ENCODE measurements at regions not wholly inside any gene's neighbourhood (a gene's known extent, or its start where the extent isn't known, plus 50 kb on each side); places are given as distances from the start of the nearest gene placed in this dataset.

DNA sequence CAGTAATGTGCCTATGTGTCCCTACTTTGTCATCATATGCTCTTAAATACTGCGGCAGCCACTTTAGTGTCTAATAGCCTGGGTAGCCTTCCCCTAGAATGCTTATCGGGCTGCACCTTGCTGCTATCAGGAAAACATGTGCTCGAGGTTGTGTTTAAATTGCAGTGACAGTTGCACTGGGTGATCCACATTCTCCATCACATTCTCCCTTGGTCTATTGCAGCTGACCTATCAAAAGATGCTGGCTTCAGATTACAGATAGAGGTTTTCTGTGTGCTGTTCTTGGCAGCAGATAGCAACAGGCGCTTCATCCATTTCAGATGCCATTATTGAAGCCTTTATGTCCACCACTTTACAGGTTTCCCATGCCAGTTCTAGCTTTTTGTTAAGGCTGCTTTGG lies 130.1 kb upstream of the MDFIC start (continued):
- TF ChIP-seq, protein P1, sequence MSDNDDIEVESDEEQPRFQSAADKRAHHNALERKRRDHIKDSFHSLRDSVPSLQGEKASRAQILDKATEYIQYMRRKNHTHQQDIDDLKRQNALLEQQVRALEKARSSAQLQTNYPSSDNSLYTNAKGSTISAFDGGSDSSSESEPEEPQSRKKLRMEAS (CRISPR knock-in tag; IDR thresholded peaks at IDR 0.05): no peak

DNA sequence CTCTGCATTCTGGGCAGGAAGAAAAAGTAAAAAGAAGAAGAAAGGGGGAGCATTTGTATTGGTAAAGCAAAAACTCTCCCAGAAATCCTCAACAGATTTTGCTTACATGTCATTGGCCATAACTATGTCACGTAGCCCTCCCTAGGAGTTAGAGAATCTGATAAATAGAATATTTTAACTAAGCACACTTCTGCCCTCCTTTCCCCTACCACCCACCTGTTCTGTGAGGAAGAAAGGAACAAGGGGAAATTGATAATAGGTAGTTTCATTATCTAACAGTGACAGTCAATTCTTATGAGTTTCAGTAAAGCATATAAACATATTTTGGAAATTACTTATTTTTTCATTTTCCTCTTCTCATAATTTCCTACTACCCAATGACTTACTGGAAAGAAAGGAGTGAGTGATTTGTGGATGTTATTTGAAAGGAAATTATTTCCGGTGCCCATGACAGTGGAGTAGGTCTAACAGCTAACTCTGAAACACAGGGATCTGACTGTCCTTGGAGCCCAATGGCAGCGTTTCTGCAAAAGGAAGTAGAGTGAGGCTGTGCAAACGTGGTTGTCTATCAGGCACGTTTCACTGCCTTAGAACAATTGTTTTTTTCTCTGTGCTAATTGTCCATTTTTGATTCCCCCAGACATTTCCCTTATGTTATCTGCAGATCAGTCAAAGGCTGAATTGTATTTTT lies 128.6 kb upstream of the MDFIC start:
- WGBS (ENCODE audit: insufficient coverage, low coverage, missing lambda C conversion rate): 1% methylated on average over 5 of the region's 5 CpGs
- TF ChIP-seq RFX5 (IDR thresholded peaks at IDR 0.05; ENCODE audit: low read depth, low read length) (no peak), NFYB (IDR thresholded peaks at IDR 0.05; ENCODE audit: extremely low read depth, insufficient read length) (no peak), PYGO2 (tag; IDR thresholded peaks at IDR 0.05) (no peak), PML (IDR thresholded peaks at IDR 0.05; ENCODE audit: low read length) (no peak), ZNF184 (CRISPR knock-in tag; IDR thresholded peaks at IDR 0.05) (no peak), SP2 (IDR thresholded peaks at IDR 0.05; ENCODE audit: extremely low read depth, low read depth, low read length, poor library complexity, severe bottlenecking) (no peak), ARNT (IDR thresholded peaks at IDR 0.05) (no peak), RBM14 (IDR thresholded peaks at IDR 0.05; ENCODE audit: borderline replicate concordance, insufficient read depth, low read depth, low read length) (no peak), SRSF7 (optimal IDR thresholded peaks at IDR 0.05; ENCODE audit: low read depth, low read length) (no peak), HIVEP1 (CRISPR knock-in tag; IDR thresholded peaks at IDR 0.05) (no peak), ZZZ3 (IDR thresholded peaks at IDR 0.05) (no peak), ZSCAN32 (CRISPR knock-in tag; IDR thresholded peaks at IDR 0.05) (no peak), ETS2 (tag; IDR thresholded peaks at IDR 0.05; ENCODE audit: borderline replicate concordance, poor library complexity, severe bottlenecking) (no peak), ZNF436 (CRISPR knock-in tag; IDR thresholded peaks at IDR 0.05) (no peak), BRD4 (IDR thresholded peaks at IDR 0.05) (no peak)
- TF ChIP-seq, protein P2, sequence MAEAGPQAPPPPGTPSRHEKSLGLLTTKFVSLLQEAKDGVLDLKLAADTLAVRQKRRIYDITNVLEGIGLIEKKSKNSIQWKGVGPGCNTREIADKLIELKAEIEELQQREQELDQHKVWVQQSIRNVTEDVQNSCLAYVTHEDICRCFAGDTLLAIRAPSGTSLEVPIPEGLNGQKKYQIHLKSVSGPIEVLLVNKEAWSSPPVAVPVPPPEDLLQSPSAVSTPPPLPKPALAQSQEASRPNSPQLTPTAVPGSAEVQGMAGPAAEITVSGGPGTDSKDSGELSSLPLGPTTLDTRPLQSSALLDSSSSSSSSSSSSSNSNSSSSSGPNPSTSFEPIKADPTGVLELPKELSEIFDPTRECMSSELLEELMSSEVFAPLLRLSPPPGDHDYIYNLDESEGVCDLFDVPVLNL (CRISPR knock-in tag; IDR thresholded peaks at IDR 0.05; ENCODE audit: low read depth): no peak
- TF ChIP-seq, protein P3, sequence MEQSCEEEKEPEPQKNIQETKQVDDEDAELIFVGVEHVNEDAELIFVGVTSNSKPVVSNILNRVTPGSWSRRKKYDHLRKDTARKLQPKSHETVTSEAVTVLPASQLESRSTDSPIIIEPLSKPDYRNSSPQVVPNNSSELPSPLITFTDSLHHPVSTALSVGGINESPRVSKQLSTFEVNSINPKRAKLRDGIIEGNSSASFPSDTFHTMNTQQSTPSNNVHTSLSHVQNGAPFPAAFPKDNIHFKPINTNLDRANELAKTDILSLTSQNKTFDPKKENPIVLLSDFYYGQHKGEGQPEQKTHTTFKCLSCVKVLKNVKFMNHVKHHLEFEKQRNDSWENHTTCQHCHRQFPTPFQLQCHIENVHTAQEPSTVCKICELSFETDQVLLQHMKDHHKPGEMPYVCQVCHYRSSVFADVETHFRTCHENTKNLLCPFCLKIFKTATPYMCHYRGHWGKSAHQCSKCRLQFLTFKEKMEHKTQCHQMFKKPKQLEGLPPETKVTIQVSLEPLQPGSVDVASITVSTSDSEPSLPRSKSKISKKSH (CRISPR knock-in tag; IDR thresholded peaks at IDR 0.05): no peak
- ATAC-seq: no peak

More for the DNA sequence above, 128.6 kb upstream of the MDFIC start:
- DNase-seq (ENCODE audit: extremely low read depth in 1 of 4, low spot score in 3 of 4) (no peak), FAIRE-seq (no peak)
- POLR2A ChIA-PET: no interaction called here
- Histone ChIP-seq H4K20me1 (replicated peaks; ENCODE audit: control insufficient read depth, insufficient read depth, low read length) (no peaks in the 10 kb centered on the region), H3K4me3 (no peak overlapping the region), H3K9me3 (replicated peaks; ENCODE audit: control insufficient read depth, insufficient read depth, low read depth, low read length) (no peaks in the 10 kb centered on the region; the same call in none of the 2 replicates), H3K79me2 (ENCODE audit: control insufficient read depth, insufficient read depth, low read length) (no peaks in the 10 kb centered on the region), H3K4me1 (replicated peaks in 1 of 2; ENCODE audit: control insufficient read depth in 2 of 2, insufficient read depth in 2 of 2, low read length in 2 of 2) (no peaks in the 10 kb centered on the region), H3K36me3 (ENCODE audit: control insufficient read depth, insufficient read depth, low read length) (no peaks in the 10 kb centered on the region), H3K9ac (ENCODE audit: insufficient read depth in 1 of 2, low read depth in 2 of 2, low read length in 2 of 2) (no peak overlapping the region), H3K4me2 (ENCODE audit: insufficient read depth, low read length) (no peak overlapping the region), H3K27me3 (ENCODE audit: control insufficient read depth in 2 of 2, insufficient read depth in 2 of 2, low read length in 2 of 2) (no peaks in the 10 kb centered on the region), H3K9me1 (ENCODE audit: control insufficient read depth, insufficient read depth, low read length) (no peaks in the 10 kb centered on the region), H2AFZ (ENCODE audit: low read depth, low read length) (no peak overlapping the region), H3K27ac (ENCODE audit: extremely low read depth, low read depth, low read length) (no peak overlapping the region)
- BruUV-seq (replicated peaks): no TSS peak
- in situ Hi-C loops (cut with MboI) (no loop called here), intact Hi-C loops (cut with micrococcal nuclease) (no loop called here)
- CTCF ChIA-PET (ENCODE audit: low intra/inter-chr PET ratio): no interaction called here
